Stimulated activated naive CD4-positive, alpha-beta T cell treated with Interleukin-2 at 50 U/mL for 16 hours (primary cell): ENCODE measurements at regions not wholly inside any gene's neighbourhood (a gene's known extent, or its start where the extent isn't known, plus 50 kb on each side); places are given as distances from the start of the nearest gene placed in this dataset.

ENCODE experiments used
- DNase-seq: peaks from one replicate; lab custom pipeline; 2025; lab: John Stamatoyannopoulos, UW

DNA sequence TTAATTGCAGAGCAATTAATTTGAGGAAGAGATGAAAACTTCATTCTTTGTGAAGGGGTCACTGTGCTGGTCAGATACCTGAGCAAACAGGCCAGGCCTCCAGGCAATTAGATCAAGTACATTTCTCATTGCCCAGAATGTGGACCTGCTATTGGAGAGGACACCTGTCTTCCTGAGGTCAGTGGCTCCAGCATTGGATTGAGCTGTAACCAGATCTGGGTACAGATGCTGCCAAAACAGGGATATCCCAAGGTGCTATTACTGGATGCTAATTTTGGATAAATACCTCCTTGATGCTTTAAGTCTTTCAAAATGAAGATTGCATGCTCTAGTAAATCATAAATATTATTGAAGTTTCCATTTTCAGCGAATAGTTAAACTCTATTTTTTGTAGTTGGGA, 131.5 kb downstream of the FAM161A start:
- DNase-seq = no peak

DNA sequence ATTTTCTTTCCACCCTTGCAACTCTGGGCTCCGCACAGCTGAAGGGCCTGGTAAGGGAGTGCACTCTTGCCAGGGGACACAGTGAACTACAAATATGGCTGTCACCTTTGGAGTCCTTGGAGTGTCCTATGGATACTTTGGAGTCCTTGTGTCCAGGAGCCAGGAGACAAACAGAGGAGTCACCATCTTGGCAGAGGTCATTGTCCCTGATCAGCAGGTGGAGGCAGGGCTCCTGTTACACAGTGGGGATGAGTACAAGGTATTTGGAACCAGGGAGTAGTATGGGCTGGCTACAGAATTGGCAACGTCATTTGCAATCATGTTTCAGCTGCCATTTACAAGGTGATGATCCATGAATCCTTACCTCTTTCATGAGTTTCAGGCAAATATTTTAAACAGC, 132.5 kb downstream of the FAM161A start:
- no peak for DNase-seq

DNA sequence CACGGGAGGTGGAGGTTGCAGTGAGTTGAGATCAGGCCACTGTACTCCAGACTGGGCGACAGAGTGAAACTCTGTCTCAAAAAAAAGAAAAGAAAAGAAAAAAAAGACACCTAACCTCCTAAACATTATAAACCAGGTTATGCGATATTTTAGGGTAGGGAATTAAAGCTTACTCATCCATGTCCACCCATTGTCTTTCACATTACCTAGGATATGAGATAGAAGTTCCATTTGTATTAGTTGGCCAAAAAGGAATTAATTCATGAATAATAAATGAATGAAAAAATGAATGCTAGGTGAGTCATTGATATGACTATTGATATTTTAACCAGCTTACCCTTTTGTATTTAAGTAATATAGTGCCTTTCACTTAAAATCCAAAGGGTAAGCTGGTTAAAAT, 132.9 kb downstream of the FAM161A start:
- no peak for DNase-seq

DNA sequence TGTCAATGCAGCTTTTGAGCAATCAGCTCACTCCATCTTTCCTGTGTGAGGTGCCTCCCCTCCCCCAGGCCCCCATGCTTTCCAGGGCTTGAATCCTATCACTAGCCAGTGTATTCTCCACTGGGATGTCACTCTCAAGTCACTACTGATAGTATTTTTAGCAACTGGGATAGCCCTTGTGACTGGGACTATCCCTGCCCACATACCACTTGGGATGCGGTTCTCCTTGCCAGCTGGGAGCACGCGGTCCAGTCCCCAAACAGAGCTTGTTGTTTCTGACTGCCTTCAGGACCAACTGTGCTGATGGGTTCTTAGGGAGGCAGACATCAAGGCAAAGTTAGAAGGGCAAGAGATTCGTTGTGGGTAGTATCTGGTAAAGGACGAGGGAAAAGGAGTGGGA, 134.9 kb downstream of the FAM161A start:
- no peak for DNase-seq

DNA sequence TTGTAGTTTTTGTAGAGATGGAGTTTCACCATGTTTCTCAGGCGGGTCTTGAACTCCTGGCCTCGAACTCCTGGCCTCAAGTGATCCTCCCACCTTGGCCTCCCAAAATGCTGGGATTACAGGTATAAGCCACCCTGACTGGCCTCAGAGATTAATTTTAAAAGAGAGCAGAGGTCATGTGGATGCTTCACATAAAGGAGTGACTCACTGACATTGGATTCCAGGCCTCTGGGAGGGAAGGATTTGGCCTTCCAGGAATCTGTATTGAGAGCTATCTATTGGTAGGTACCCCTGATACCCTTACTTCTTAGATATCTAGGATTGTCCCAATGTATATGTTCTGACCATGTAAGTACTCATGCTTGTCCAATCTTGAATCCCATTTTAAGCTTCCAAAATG, 138.4 kb downstream of the FAM161A start:
- no peak for DNase-seq

DNA sequence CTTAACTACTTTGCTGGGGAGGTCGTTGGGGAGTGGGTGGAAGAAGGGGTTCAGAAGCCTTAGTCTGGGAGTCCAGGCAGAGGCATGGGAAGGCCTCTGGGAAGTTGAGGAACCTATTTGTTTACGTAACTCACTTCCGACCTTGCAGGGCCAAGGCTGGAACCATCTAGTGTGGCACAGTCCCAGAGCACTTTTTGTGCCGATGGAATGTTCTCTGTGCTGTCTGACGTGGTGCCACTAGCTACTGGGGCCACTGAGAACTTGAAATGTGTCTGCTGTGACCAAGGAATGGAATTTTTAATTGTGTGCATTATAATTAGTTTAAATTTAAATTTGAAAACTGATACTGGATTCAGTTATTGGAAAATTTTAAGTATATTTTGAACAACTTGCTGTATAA, 139.7 kb downstream of the FAM161A start:
- no peak for DNase-seq

DNA sequence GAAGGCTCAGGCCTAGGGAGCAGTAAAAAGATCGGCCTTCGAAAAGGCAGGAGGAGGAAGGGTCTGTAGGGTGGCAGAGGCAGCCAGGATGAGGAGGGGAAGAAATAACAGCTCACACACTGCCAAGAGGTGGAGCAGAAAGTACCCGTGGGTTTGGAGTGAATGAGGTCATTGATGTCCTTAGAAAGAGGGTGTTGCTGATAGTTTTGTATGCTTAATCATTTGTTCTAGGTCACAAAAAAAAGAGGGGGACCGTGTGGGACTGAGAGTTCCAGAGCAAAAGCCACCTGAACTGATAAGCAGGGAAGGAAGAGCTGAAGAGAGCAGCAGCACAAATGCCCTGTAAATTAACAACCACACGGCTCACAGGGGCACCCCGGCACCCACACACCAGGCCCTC, 140.4 kb downstream of the FAM161A start:
- DNase-seq = no peak

DNA sequence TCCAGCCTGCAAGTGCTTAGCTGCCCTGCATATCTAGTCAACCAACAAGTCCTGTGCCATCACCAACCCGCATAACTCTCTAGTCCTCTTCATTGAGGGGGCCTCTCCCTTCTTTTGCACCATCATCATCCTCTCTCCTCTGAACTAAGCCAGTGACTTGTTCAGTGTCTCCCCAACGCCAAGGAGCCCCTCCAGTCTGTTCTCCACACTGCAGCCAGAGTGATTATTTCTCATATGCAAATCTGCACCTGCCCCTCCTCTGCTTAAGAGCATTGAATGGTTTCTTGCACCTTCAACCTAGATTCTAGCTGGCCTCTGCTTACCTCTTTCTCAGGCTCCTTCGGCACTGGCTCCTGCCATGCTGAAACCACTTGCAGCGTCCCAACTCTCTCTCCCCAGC, 141.8 kb downstream of the FAM161A start:
- DNase-seq = no peak

DNA sequence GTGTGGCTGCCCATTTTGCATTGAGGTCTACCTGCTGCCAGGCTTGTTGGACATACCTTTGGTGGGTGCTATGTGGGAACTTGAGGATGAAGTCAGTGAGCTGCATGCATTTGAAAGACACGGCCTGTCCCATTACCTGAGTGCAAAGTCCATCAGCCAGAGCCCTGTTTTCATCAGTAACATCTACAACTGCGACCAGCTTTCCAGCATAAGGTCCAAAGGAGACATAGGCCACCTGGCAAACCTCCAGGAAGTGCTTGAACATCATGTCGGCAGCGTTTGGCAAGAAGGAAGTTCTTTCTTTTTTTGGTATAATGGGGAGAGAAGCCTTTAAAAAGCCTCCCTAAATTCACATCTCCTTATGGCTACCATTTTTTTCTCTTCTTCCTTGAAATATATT, 143.1 kb downstream of the FAM161A start:
- DNase-seq = no peak

DNA sequence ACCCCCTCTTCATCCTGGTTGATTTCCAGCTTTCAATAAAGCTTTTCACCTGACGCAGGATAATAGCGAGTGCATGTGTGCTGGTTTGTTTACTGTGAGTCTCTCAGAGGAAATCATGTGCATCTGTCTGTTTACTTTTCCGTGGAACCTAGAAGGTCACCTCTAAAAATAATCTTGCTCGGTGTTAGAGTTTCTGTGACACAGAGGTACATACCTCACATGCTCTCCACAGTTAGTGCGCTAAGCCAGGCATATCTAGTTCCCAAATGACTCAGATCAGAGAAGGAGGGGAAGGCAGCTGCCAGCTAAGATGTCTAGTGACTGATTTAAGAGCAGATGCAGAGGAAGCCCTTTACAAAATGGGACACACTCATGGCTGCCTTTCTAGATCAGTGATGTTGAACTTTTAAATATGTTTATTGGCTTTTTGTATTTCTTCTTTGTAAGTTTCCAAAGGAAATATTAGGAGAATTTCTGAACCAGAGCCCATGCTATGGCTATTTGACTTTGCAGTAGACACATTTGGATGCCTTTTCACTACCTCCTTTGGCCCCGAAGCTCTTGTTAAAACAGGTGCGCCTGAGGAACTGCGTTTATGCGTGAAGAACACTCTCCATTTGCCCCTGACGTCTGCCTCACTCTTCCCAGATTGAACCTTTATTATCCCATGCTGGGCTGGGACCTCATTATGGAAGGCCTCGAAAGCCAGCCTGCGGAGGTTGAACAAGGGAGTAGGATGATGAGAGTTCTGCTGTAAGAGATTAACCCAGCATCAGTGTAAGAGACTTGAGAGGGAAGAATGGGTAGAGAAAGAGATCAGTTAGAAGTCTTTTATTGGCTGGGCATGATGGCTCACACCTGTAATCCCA, 145.6 kb downstream of the FAM161A start:
- no peak for DNase-seq

DNA sequence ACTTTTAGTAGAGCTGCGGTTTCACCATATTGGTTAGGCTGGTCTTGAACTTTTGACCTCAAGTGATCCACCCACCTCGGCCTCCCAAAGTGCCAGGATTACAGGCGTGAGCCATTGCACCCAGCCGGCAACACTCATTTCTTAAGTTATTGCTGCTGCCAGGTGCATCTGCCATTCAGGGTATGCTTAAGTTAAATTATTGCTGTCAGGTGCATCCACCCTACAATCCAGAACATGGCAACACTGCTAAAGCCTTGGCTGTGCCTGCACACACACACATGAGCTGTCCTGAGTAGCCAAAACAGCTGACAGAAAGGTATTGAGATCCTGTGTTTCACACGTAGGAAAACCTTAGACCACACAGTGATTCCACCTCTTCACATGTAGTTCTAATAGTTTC, 148.2 kb downstream of the FAM161A start:
- DNase-seq = no peak

DNA sequence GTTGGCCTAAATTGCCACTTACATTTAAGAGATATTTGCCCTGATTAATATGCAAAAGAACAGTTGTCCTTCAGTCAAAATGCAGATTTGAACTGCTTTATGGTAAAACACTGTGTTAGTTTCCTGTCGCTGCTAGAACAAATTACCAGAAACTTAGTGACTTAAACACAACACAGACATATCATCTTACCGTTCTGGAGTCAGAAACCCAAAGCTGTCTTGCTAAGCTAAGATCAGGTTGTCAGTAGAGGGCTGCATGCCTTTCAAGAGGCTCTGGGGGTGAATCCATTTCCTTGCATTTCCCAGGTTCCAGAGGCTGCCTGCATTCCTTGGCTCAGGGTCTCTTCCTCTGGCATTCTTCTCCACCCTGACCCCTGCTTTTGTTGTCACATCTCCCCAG, 149.5 kb downstream of the FAM161A start:
- DNase-seq = no peak

DNA sequence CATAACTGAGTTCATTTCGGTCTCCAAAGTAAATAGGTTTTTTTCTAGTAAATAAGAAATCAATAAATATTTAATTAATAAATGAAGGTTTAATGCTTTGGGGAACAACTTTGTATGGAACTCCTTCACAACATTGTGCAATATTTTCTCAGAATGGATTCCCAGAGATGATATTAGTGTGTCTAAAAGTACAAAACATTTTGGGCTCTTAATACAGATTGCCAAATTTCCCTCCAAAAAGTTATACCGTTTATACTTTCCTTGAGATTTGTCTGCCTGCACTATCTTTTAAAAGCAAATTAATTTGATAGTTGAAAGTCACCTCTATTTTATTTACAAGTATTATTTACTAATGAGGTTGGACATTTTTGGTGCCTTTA, 151.8 kb downstream of the FAM161A start:
- DNase-seq = no peak

DNA sequence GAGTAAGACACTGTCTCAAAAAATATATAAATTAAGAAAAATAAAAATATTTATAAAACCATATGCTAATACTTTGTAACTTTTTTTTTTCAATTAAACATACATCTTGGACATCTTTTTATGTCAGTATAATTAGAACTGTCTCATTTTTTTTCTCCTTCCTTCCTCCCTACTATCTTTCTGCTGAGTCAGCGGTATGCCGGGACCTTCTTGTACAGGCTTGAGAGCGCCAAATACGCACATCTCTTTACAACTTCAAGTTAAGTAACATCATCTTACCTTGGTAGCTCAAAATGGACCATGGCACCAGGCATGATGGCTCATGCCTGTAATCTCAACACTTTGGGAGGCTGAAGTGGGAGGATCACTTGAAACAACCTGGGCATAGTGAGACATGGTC, 153.4 kb downstream of the FAM161A start:
- no peak for DNase-seq

DNA sequence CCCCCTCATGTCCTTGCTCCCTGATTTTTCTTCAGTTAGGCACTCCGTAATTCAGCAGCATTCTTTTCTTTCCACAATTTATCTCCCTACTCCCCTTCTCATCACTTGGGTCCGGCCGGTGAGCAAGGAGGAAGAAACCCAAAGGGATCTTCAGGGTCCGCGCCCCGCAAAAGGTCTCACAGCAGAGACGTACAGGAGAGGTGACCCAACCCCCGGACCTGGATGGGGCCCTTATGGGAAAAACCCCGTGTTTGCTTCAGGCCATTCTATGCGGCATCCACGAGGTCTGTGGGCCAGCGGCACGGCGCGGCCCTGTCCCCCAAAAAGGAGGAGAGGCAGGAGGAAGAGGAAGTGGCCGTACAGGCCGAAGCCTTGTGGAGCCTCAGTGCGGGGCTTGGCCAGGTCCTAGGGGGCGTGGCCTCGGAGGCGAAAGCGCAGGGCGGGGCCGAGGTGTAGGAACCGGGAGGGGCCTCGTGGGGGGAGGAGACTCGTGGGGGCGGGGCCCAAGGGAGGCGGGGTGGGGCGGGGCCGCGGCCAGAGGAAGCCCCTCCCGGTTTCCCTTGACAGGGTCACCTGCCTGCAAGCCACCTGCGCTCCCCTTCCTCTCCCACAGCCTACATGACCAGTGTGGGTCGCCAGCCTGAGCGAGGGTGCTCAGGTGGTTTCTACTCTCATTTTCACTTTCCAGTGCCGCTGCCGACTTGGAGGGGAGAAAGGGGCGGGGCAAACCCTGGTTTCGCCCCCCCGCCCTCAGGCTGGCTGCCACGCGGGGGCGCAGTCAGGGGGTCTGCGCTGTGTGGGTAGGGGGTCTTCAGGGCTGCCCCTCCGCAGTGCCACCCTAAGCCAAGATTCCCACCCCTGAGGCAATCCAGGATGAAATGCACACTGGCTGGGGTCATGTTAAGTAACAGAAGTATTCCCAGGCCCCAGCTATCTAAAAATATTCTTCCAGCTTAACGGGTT, 156.4 kb upstream of the XPO1 start:
- peak; percentile 79 for DNase-seq

DNA sequence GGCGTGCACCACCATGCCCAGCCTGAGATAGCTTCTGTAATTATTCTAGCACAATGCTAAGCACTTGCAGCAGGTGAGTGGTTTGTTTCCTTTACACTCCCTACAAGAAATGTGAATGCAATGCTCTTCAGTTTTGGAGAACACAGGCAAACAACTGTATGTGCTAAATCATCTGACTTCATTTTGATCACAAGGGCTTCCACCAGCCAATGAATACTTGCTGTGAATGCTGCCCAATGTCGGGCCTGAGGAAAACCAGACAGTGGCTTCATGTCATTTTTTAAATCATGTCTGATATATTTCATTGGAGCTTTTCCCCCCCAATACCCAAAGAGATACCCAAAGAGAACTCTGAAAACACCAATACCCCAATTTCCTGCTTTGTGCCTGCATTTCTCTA, 155.6 kb upstream of the XPO1 start:
- no peak for DNase-seq

DNA sequence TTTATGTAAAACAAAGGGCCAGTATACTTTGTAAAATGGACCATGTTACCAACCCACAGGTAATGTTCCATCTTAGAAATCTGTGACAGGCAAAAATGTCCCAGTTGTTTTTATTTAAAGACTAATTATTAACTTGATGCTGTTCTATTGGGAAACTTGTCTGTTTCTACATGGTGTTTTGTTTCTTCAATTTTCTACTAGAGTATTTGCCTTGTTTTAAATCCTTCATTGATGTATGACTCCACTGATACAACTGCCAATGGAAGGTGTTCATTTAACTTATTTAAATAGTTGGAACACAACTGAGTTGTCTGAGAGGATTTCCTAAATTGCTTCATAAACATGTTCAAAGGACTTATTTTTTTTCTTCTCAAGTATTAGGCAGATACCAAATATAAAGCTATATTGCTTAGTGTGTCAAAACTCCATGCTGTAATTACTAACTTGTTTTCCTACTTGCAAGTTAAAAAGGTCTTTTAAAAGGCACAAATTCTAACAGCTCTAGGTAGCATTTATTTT, 152.0 kb upstream of the XPO1 start:
- DNase-seq = no peak

DNA sequence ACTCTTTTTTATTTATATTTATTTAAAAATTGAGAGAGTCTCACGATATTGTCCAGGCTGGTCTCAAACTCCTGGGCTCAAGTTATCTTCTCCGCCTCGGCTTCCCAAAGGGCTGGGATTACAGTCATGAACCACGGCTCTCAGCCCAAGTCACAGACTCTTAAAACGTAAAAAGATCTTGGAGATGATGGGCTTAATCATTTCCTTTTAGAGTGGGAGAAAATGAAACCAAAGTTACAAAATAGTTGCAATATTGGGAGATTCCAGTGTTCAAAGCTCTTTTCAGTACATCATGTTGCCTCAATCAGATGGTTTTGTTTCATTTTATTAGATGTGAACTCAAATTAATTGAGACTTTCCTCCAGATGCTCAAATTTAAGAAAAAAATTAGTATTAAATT, 151.4 kb upstream of the XPO1 start:
- no peak for DNase-seq

DNA sequence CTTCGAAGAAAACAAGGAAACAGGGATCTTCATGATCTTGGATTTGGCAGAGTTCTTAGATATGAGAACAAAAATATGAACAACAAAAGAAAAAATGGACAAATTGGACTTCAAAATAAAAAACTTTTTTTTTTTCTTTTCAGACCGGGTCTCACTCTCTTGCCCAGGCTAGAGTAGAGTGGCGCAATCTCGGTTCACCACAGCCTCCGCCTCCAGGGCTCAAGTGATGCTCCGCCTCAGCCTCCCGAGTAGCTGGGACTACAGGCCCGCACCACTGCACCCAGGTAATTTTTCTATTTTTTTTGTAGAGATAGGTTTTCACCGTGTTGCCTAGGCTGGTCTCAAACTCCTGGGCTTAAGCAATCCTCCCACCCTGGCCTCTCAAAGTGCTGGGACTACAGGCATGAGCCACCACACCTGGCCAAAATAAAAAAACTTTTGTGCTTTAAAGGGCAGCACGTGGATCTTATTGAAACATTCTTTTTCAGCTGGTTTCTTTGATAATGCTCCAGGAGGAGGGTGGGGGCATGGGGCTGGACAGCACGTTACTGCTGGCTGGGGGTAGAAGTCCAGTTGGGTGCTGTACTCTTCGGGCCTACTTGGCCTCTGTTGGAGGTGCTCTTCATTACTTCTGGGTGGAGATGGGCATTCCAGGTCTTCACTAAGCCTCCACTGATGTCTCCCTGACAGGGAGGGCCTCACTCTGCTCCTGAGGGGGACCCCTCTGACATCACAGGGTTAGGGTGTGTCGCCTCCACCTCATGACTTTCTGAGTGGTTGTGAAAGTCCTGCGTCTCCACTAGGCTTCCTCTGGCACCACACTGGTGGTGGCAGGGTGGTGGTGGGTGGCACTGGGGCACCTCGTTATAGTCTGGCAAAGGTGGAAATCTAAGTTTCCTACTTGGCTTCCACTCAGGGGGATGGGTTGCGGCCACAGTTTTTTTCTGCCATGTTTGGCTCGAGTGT, 150.5 kb upstream of the XPO1 start:
- no peak for DNase-seq

DNA sequence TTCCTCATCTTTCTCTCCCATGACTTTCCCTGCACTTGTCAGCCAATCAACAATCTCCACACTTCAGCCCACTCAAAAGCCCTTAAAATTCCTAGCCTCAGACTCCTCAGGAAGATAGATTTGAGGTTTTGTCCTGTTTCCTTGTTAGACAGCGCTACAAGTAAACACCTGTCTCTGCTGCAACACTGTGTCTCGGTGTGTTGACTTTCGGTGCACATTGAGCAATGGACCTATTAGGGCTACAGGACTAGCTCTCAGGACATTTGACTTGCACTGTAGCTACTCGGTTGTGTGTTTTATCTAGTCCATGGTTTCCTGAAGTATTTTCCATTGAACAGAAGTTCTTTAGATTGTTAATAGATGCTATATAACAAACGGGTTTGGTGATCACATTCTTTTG, 140.9 kb upstream of the XPO1 start:
- DNase-seq = no peak

DNA sequence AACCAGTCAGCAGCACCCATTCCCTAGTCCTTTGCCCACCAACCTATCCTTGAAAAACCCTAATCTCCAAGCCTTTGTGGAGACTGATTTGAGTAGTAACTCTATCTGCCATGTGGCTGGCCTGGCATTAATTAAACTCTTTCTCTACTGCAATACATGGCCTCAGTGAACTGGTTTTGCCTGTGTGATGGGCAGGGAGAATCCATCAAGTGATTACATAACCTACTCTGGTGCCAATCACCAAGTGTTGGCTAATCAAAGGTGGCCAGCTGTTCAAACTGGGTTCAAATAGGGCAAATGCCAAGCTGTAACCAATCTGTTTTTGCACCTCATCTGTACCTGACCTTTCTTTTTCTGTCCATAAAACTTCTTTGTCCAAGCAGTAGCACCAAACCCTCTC, 139.8 kb upstream of the XPO1 start:
- no peak for DNase-seq

DNA sequence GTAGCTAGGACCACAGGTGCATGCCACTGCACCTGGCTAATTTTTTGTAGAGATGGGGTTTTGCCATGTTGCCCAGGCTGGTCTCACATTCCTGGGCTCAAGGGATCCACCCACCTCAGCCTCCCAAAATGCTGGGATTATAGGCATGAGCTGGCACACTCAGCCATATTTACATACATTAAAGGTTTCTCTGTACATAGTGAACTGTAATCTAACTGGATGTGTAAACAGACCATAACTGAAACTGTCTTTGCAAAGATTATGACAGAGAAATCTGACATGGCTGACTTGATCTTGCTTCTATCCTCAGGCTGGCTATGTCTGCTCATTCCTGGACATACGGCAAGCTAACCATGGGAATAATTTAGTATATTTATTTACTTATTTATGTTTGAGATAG, 139.2 kb upstream of the XPO1 start:
- no peak for DNase-seq
